Left renal pelvis (tissue), 4 donors: ENCODE measurements at regions not wholly inside any gene's neighbourhood (a gene's known extent, or its start where the extent isn't known, plus 50 kb on each side); places are given as distances from the start of the nearest gene placed in this dataset.
"Not testable (repeated sequence)": the region's sequence is repeated elsewhere in the genome, so short reads cannot be mapped to it uniquely, and the experiment has no call there.

ENCODE experiments used
- DNase-seq, 4 donors: peaks; one replicate each; pipeline ENCODE4 v3.0.0-alpha.2; 2013; ENCODE audit warnings: low read depth in 4 of 4, low spot score in 3 of 4

DNA sequence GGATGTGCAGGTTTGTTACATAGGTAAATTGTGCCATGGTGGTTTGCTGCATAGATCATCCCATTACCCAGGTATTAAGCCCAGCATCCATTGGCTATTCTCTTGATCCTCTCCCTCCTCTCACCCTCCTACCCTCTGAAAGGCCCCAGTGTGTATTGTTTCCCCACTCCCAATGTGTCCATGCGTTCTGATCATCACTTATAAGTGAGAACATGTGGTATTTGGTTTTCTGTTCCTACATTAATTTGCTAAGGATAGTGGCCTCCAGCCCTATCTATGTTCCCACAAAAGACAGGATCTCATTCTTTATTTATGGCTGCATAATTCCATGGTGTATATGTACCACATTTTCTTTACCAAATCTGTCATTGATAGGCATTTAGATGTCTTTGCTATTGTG, 243.3 kb upstream of the PDE4D start:
- no peak for DNase-seq

DNA sequence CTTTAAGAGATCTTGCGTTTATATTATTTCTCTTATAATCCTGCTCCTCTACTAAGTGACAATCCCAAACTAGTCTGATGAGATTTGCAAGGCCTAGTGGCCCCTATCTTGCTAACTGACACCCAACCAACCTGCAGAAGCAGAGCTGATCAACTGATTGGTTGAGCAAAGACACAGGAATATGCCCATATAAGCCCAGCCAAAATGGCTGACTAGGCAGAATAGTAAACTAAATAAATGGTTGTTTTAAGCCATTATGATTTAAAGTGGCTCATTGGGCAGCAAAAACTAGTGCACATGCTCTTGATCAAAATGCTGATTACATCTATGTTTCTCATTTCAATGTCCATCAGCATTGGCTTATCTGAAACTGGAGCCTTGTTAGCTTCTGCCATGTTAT, 238.0 kb upstream of the PDE4D start:
- no peak for DNase-seq

DNA sequence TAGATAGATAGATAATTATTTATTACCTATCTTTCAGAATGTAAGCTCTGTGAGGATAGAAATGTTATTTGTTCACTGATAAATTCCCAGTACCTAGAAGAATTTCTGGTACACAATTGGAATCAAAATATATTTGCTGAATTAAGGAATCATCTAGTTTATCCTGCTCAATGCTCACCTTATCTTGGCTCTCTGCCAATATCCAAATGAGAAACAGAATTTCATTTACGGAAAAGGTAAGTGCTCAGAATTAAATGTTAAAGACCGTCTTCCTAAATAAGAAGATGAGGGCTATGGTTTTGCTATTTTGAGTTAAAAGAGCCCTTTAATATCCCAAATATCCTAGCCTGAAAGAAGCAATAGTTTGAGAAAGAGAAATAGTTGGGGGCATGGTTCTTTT, 232.1 kb upstream of the PDE4D start:
- DNase-seq, result no peak

DNA sequence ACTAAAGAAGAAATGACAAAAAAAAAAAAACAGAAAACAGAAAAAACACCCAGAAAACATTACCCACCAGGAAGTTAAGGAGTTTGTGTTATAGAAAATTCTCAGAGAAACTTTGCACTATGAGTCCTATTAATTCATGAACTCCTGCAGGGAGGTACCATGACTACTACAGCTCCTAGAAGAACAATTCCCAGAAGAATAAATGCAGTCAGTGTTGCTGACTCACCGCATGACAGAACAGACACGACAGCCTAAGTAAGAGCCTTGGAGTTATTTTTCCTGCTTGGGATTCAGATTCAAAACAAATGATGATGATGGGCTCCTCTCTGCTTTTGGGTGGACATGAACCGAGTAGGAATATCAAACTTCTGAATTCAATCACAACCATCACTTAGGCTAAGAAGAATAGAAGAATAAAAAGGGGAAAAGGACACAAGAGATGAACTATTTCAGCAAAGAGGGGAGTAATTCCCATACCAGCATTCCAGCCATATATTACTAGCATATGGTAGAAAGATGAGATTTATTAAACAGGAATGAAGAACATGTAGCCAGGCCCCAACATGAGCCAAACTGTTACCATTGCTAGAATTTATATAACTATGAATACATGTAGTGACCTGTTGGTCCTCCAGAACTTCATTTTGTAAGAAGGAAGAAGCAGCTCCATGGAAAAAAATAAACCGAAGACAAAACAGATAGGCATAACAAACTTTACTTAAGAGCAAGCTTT, 209.6 kb upstream of the PDE4D start:
- no peak for DNase-seq

DNA sequence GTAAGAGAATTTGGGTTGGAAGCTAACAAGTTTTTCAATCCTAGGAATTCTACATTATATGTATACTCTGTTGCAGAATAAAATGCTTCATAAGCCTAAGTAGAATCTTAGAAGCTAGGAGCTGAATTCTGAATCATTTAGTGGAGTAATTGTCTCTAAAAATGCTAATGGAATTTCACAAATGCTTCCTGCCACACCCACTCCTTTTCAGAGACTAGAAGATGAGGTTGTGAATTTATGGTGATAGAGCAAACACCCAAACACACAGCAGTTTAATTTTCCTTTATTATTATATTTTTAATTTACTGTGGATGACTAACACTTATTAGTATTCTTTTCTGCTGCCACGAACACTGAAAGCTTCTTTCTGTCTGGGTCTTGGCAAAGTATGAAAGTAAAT, 208.0 kb upstream of the PDE4D start:
- no peak for DNase-seq

DNA sequence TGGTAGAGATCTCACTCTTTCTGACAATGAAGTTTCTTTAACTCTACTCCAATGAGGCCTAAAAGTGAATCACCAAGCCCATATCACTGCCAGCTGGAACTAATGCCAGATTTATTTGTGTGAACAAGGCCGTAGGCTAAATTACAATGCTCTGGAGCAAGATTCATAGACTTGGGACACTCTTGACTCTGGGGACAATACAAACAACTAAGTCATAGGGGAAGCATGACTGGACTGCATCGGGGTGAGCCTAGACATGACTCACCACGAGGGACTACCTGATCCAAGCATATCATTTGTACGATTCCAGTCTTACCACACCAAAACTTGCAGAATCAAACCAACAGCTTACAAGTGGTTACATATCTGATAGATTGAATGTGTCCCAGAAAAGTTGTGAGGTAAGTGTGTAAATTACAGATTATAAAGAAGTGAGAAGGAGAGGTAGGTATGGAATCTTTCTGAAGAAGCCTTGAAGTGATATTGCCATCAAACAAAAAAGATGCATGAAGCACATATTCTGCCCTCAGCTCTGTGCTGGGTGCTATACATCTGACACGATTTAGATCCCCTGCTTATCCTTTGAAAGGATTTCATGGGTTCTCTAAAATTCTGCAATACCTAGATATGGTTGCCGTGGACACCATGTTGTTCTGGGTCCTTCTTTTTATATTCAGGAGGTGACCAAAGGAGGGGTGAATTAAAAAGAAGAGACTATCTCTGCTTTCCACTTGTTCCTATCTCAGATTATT, 199.3 kb upstream of the PDE4D start:
- no peak for DNase-seq

DNA sequence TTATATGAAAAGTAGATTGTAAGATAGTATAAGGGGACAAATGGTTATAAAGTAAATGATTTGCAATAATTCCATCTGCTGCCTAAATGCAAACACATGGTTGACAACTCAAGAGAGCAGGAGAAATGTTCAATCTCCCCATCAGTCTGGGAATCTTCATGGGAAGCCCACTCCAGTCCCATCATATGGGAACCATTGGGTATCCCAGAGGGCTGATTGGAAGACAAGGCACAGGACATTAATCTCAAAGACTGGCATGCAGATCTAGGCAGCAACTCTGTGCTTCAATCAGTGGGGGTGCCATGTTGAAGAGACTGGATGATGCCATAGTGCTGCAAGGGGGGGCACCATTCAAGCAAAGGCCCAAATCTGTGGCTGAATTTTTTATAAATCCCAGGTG, 193.1 kb upstream of the PDE4D start:
- no peak for DNase-seq

DNA sequence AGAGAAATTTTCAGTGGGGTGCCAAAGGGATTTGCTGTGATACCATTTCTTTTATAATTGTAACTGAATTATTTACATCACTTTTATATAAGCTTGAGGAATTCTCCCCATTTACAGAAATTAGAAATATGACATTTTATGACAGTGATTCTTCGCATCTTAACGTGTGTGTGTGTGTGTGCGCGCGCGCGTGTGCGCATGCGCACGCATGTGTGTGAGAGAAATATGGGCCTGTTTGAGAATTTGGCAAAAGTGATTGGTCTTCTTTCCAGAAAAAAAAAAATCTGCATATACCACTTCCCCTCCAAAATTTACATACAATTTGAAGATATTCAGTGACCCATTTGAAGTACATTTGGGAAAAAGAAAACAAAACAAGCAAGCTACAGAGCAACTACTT, 190.7 kb upstream of the PDE4D start:
- no peak for DNase-seq

DNA sequence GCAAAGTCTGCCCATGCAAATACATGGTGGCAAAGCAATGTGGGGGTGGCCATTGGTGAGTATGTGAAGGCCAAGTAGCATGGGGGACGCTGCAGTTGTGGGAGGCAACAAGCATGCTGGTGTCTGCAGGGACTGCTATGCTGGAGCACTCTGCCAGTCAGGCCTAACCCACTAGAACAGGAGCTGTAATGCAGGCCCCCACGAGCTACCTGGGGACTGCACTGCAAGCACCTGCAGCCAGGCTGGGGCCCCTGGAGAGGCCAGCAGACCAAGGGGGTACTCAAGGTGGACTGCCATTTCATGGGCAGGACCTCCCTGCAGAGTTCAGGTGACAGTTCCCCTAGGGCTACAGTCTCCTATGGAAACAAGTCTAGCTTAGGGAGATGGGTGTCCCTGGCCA, 183.8 kb upstream of the PDE4D start:
- no peak for DNase-seq

DNA sequence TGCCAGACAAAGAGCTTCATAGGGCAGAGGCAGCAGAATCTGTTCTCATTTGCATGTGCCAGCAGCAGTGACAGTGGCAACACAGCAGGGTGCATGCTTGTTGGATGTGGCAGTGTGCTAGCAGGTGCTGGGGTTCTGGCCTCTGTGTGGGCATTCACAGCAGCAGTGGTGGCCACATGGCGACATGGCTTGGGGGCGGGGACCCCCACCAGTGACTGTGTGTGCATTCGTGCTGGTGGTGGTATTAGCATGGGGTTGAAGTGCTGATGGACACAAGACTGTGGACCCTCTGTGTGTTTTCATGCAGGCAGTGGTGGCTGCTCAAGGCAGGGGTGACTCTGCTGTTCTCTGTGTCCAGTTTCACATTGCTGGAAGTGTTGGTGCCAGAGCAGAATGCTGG, 183.2 kb upstream of the PDE4D start:
- DNase-seq, result no peak

DNA sequence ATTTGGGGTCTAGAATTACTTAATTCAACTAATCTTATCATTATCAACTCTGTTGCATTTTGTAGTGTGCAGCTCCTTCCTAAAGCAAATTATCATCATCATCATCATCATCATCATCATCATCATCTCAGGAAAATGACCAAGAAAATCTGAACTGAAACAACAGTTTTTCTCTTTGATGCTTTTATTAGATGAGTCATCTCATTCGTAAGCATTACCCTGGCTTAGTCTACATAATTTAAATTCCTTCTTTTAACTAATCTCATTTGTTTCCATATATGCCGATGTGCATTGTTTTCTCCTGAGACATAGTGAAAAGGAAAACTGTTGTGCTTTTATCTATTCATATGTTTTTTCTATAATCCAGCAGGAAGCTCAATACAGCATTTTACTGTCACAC, 173.0 kb upstream of the PDE4D start:
- DNase-seq, result no peak

DNA sequence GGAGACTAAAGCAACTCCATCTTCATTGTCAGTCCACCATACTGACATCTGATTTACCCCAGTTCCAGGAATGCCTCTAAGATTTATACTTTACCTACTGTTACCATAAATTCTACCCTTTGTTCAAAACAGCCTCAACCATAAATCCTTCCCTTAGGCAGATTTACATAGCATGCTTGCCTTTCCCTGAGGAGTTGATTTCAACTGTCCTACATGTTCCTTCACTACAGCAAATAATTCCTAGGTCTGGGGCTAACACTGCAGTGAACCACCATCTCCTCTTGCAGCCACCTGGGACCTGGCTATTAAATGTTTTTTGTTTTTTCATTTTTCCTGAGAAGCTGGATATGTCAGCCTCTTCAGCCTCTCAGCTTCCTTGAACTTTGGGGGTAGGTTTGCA, 166.9 kb upstream of the PDE4D start:
- DNase-seq, result peak in 1 of 4 donors; percentile 2

DNA sequence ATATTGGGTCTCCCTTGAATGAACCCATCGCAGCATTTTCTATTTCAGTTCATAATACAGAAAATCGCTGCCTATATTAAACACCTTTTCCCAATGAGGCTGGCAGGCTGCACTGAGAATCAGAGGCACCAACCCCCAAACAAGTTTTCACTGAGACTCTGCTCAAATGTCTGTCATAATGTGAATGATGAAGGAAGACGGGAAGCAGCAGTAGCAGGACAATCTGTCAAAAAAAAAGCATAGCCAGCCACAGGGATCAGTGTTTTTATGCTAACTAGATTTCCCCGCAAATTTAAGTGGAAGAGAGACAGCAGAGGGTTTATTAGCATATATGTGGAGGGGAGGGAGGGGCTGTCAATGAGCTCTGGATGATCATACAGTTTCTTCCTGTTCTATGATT, 162.7 kb upstream of the PDE4D start:
- no peak for DNase-seq

DNA sequence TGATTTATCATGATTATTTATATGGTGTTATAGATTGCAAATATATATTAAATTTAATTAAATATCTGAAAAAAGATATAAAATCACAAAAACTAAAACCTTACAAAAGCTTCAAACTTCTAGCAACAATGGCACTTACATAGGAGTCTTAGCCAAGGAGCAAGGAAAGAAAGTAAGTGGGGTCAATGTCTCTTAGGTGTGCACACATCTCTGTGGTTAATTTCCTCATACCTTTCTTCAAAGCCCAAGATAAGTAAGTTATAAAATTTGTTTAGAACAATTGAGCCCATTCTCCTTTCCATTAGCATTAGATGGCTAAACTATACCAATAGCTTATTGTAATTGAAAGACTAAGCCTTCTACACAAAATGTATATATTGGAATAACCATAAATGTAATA, 161.6 kb upstream of the PDE4D start:
- DNase-seq, result no peak

DNA sequence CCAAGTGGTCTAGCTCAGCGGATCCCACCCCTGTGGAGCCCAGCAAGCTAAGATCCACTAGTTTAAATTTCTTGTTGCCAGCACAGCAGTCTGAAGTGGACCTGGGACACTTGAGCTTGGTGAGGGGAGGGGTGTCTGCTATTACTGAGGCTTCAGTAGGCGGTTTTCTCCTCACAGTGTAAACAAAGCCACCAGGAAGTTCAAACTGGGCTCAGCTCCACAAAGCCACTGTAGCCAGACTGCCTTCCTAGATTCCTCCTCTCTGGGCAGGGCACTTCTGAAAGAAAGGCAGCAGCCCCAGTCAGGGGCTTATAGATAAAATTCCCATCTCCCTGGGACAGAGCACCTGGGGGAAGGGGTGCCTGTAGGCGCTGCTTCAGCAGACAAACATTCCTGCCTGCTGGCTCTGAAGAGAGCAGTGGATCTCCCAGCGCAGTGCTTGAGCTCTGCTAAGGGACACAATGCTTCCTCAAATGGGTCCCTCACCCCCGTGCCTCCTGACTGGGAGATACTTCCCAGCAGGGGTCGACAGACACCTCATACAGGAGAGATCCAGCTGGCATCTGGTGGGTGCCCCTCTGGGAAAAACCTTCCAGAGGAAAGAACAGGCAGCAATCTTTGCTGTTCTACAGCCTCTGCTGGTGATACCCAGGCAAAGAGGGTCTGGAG, 148.6 kb upstream of the PDE4D start:
- not testable (repeated sequence) for DNase-seq

DNA sequence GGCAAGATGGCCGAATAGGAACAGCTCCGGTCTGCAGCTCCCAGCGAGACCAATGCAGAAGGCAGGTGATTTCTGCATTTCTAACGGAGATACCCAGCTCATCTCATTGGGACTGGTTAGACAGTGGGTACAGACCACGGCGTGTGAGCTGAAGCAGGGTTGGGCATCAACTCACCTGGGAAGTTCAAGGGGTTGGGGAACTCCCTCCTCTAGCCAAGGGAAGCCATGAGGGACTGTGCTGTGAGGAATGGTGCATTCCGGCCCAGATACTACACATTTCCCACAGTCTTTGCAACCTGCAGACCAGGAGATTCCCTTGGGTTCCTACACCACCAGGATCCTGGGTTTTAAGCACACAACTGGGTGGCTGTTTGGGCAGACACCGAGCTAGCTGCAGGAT, 148.0 kb upstream of the PDE4D start:
- not testable (repeated sequence) for DNase-seq

DNA sequence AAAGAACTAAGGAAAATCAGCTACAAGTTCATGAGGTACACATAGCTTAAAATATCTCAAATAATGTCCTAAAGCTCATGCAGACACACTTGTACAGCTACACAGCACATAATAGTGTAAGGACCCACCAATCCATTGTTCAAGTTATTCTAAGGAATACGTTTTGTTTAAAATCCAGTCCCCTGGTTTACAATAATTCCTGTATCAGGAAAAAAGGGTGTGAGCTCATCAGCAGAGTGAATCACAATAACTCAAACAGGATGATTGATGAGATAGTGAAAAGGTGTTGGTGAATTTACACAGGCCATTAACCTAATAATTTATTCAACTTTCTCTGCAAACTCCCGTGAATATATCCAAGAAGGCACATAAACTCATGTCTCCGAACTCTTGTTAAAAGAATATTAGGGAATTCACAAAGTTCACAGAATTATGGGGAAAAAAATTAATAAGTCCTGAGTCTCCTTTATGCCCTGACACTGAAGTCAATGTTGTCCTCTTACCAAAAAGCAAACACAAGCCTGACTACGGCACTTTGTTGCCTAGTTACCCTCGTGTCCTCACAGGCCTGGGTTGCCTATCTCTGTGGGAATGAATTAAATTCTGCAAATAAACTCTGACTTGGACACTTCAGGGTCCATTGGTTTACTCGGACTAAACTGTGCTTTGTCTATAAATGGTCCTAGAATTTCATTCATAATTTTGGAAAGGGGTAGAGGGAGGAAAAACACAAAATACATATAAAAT, 142.8 kb upstream of the PDE4D start:
- no peak for DNase-seq

DNA sequence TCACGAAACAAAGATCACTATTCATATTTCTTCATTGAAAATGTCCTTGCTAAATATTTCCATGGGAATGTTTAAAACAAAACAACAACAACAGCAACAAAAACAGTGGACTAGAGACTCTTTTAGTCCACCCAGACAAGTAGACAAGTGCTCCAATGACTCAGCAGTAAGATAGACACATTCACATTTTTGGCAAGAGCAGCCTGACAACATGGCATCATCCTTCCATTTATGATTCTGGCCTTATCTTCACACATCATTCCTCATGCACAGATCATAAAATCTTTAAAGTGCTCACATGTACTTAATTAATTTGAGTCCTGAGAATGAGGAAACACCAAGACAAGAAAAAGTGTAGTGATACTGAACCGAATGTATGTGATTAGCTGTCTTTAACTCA, 132.6 kb upstream of the PDE4D start:
- DNase-seq, result no peak

DNA sequence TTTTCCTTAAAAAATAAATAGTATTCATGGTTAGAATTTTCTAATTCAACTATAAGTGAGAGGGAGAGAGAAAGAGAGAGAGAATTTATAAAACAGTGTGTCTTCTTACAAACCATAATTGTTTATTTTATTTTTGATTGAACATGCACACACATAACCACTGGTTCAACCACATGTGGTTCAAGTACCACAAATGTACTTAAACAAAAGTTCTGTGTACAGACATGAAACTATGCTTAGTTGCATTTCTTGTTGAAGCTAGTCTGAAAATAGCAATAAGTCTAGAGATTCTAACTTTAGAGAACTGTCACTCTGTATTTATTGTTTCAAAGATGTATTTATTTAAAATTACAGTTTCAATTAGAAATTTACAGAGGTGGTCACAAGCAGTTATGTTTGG, 130.6 kb upstream of the PDE4D start:
- no peak for DNase-seq

DNA sequence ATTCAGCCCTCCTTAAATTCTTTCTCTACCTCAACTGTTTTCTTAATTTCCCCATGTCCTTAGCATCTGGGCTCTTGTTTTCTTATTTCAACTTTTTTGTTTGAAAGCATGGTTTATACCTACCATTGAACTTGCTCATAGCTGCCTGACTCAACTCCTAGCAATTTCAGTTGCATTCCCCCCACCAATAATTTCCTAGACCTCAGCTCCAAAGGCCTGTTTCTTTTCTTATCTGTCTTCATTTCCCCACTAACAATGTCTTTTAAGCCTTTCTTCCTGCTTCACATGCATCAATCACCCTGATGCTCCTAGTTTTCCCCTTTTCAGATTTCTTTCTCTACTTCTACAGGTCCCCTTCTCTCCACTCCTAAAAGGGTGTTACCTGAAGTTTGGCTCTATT, 129.7 kb upstream of the PDE4D start:
- no peak for DNase-seq

DNA sequence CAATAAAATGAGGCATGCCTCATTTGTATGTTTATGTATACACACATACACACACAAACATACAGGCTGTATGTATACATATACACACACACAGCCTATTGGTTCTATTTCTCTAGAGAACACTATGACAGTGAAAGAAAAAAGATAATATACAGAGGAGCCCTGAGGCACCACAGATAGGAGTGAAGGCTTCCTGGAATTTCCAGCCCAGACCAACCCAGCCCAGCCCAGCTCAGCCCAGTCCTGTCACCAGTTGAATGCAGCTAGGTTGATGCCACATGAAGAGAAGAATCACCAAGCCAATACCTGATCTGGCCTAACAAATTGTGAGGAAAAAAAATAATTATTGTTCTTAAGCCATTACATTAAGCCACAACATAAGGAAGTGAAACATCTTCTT, 126.9 kb upstream of the PDE4D start:
- DNase-seq, result no peak
